GM12892 (cell line): ENCODE measurements at regions not wholly inside any gene's neighbourhood (a gene's known extent, or its start where the extent isn't known, plus 50 kb on each side); places are given as distances from the start of the nearest gene placed in this dataset.

Experiments
- POLR2A ChIP-seq: IDR thresholded peaks from 2 replicates; pipeline ENCODE4 v1.6.1; 2011; ENCODE audit warnings: low read depth, low read length, control low read depth
- TAF1 ChIP-seq: IDR thresholded peaks from 2 replicates; pipeline ENCODE4 v1.6.1; 2011; ENCODE audit warnings: low read depth, mild to moderate bottlenecking, control low read depth, low read length, borderline replicate concordance

DNA sequence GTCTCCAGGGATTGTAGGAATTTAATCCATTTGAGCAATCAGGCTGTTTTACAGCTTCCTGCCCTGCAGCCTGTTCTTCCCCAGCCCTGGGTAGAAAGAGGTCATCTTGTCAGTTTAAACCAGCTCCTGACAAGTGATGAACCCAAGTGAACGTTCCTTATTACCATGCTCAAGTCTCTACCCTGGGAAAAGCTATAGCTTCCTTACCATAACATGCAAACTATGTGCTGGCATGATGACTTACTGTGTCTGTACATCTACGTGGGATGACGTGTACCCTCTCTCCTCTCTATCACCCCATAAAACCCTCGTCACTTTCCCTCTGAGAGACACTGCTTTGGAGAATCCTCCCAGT lies 452.2 kb downstream of the XYLT1 start:
- no peak for TF ChIP-seq POLR2A
- no peak for TF ChIP-seq TAF1
